HG02588 (cell line): ENCODE measurements at regions not wholly inside any gene's neighbourhood (a gene's known extent, or its start where the extent isn't known, plus 50 kb on each side); places are given as distances from the start of the nearest gene placed in this dataset.

Source experiments
- ATAC-seq: cut with Tn5 transposase; IDR thresholded peaks from one replicate; pipeline ENCODE4 v1.9.1; 2021; ENCODE audit warnings: mild to moderate bottlenecking, moderate library complexity; ENCODE audit not compliant: unreplicated experiment

- ATAC-seq = no peak
These were observed 465.5 kb downstream of the DNAH5 start for GRCh38 chr5:13478831-13479465.

GRCh38 chr5:13477118-13477737, 467.3 kb downstream of the DNAH5 start:
- ATAC-seq = no peak

GRCh38 chr5:13472842-13473241, 471.6 kb downstream of the DNAH5 start:
- ATAC-seq = no peak

- ATAC-seq = no peak
These were observed 473.5 kb downstream of the DNAH5 start for GRCh38 chr5:13470975-13471374.

- no peak for ATAC-seq
These were observed 474.2 kb downstream of the DNAH5 start for GRCh38 chr5:13470263-13470662.

GRCh38 chr5:13464532-13465193, 479.8 kb downstream of the DNAH5 start:
- no peak for ATAC-seq

- ATAC-seq = no peak
These were observed 483.9 kb downstream of the DNAH5 start for GRCh38 chr5:13460587-13460986.

GRCh38 chr5:13454050-13454449, 490.4 kb downstream of the DNAH5 start:
- no peak for ATAC-seq

GRCh38 chr5:13448843-13449242, 495.6 kb downstream of the DNAH5 start:
- ATAC-seq = no peak

GRCh38 chr5:13439430-13439829, 505.1 kb downstream of the DNAH5 start:
- no peak for ATAC-seq

- no peak for ATAC-seq
These were observed 516.5 kb downstream of the DNAH5 start for GRCh38 chr5:13427827-13428557.

GRCh38 chr5:13412040-13412595, 532.4 kb downstream of the DNAH5 start:
- no peak for ATAC-seq

GRCh38 chr5:13408616-13409015, 535.9 kb downstream of the DNAH5 start:
- ATAC-seq = no peak

GRCh38 chr5:13403351-13403750, 541.1 kb downstream of the DNAH5 start:
- no peak for ATAC-seq

GRCh38 chr5:13385066-13385465, 559.4 kb downstream of the DNAH5 start:
- no peak for ATAC-seq

- no peak for ATAC-seq
These were observed 562.3 kb downstream of the DNAH5 start for GRCh38 chr5:13382232-13382631.

- no peak for ATAC-seq
These were observed 566.4 kb downstream of the DNAH5 start for GRCh38 chr5:13378091-13378490.

- ATAC-seq = no peak
These were observed 585.1 kb downstream of the DNAH5 start for GRCh38 chr5:13359344-13359743.

GRCh38 chr5:13358342-13358741, 586.1 kb downstream of the DNAH5 start:
- no peak for ATAC-seq

GRCh38 chr5:13357929-13358328, 586.6 kb downstream of the DNAH5 start:
- no peak for ATAC-seq

GRCh38 chr5:13356226-13356625, 588.3 kb downstream of the DNAH5 start:
- no peak for ATAC-seq
